Upper lobe of left lung (tissue), 6 donors: ENCODE measurements at regions not wholly inside any gene's neighbourhood (a gene's known extent, or its start where the extent isn't known, plus 50 kb on each side); places are given as distances from the start of the nearest gene placed in this dataset.

Source experiments
- ATAC-seq, 2 donors: fragments of 200-7000 bp; cut with Tn5 transposase; one replicate each; pipeline ENCODE4 v1.9.1; 2022; ENCODE audit warnings: mild to moderate bottlenecking in 2 of 2, moderate library complexity in 2 of 2; ENCODE audit not compliant: low FRiP score in 2 of 2
- DNase-seq, 2 donors: peaks; one replicate each; pipeline ENCODE4 v3.0.0-alpha.2; 2019 to 2020
- H3K27ac ChIP-seq, 4 donors: fragments of 200-600 bp; sonication (generic); one replicate each; pipeline ENCODE4 v1.5.1; 2016 to 2019
- H3K27me3 ChIP-seq, 4 donors: fragments of 200-600 bp; sonication (generic); one replicate each; pipeline ENCODE4 v1.5.1; 2017 to 2019
- H3K36me3 ChIP-seq, 4 donors: fragments of 200-600 bp; sonication (generic); one replicate each; pipeline ENCODE4 v1.5.1; 2016 to 2019
- H3K4me1 ChIP-seq, 4 donors: fragments of 200-600 bp; sonication (generic); one replicate each; pipeline ENCODE4 v1.5.1; 2018 to 2019
- H3K4me3 ChIP-seq, 4 donors: fragments of 200-600 bp; sonication (generic); one replicate each; pipeline ENCODE4 v1.5.1; 2017 to 2019; ENCODE audit warnings: mild to moderate bottlenecking in 2 of 4, moderate library complexity in 1 of 4
- H3K9me3 ChIP-seq, 4 donors: fragments of 200-600 bp; sonication (generic); one replicate each; pipeline ENCODE4 v1.5.1; 2018 to 2019
- EP300 ChIP-seq, 4 donors: sonication (generic); formaldehyde crosslinking; IDR thresholded peaks; one replicate each; pipeline ENCODE4 v1.5.1; 2017; ENCODE audit warnings: antibody characterized with exemption in 4 of 4, control low read depth in 2 of 4
- POLR2A ChIP-seq, 4 donors: fragments of 450-650 bp; IDR thresholded peaks; one replicate each; pipeline ENCODE4 v1.5.1; 2016 to 2017; ENCODE audit warnings: antibody characterized with exemption in 4 of 4, mild to moderate bottlenecking in 2 of 4
- POLR2AphosphoS5 ChIP-seq, 2 donors: sonication (generic); formaldehyde crosslinking; IDR thresholded peaks; one replicate each; pipeline ENCODE4 v1.5.1; 2017; ENCODE audit warnings: antibody characterized with exemption in 2 of 2
- WGBS, 2 donors: methylation state at CpG; one replicate each; pipeline ENCODE4 v1.1.5; 2017 to 2018; 5-methylcytosine and 5-hydroxymethylcytosine counted together
- TF ChIP-seq, protein P1 (sequence below), 6 experiments: fragments of 450-650 bp in 4 of 6; fragments of 200-600 bp in 2 of 6; sonication (generic) in 2 of 6; IDR thresholded peaks; one replicate each; pipeline ENCODE4 v1.5.1; 2016 to 2019; ENCODE audit warnings: antibody characterized with exemption in 6 of 6
- donor health status: DM: no; HTN: no; CAD: no; lungs with moderate emphysema.
- donor health status: DM: no; HTN: yes; CAD: no; lungs with severe emphysema.

DNA sequence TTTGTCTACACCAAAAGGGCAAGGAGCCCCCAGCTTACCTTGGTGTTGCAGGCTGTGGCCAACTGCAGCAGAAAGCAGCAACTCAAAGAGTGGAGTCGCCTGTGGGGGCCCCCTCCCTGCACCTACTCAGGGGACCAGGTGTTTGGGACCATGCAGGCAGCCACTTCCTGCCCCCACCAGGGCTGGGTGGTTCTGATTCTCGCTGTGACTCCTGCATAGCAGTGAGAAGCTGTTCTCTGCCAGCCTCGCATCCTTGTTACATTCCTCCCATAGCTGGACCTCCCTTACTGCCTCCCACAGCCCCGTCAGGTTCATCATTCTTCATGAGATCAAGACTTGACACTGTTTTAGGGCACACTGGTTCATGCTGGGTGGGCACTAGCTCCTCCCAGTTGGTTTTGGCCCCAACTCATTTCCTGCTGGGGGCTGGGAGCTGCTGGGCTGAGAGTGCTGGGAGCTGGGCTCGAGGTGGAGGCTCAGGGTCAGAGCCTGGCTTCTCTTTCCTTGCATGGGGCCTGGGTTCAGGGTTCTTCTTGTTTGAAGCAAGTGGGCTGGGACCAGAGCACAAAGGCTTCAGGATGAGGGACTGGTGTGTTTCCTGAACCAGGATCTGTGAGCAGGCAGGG, 146.9 kb upstream of the C1orf174 start:
- DNase-seq (no peak), ATAC-seq (no peak)
- TF ChIP-seq EP300 (IDR thresholded peaks at IDR 0.05) = no peak
- no peak for TF ChIP-seq POLR2A (IDR thresholded peaks at IDR 0.05)
- no peak for TF ChIP-seq POLR2AphosphoS5 (IDR thresholded peaks at IDR 0.05)
- TF ChIP-seq, protein P1, sequence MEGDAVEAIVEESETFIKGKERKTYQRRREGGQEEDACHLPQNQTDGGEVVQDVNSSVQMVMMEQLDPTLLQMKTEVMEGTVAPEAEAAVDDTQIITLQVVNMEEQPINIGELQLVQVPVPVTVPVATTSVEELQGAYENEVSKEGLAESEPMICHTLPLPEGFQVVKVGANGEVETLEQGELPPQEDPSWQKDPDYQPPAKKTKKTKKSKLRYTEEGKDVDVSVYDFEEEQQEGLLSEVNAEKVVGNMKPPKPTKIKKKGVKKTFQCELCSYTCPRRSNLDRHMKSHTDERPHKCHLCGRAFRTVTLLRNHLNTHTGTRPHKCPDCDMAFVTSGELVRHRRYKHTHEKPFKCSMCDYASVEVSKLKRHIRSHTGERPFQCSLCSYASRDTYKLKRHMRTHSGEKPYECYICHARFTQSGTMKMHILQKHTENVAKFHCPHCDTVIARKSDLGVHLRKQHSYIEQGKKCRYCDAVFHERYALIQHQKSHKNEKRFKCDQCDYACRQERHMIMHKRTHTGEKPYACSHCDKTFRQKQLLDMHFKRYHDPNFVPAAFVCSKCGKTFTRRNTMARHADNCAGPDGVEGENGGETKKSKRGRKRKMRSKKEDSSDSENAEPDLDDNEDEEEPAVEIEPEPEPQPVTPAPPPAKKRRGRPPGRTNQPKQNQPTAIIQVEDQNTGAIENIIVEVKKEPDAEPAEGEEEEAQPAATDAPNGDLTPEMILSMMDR (IDR thresholded peaks at IDR 0.05) = no peak
- no peaks in the 10 kb centered on the region for H3K36me3 ChIP-seq
- no peaks in the 10 kb centered on the region for H3K4me1 ChIP-seq
- H3K9me3 ChIP-seq = no peaks in the 10 kb centered on the region
- H3K4me3 ChIP-seq = no peak overlapping the region
- no peak overlapping the region for H3K27ac ChIP-seq
- no peaks in the 10 kb centered on the region for H3K27me3 ChIP-seq
- whole genome bisulfite sequencing, 2 donors = 39 to 53% methylated on average over 3 to 5 of the region's 5 CpGs

- no peaks in the 10 kb centered on the region for H3K4me1 ChIP-seq
- no peaks in the 10 kb centered on the region for H3K9me3 ChIP-seq
- no peak overlapping the region for H3K27ac ChIP-seq
- H3K27me3 ChIP-seq = no peaks in the 10 kb centered on the region
- 73 to 80% methylated on average over 6 to 7 of the region's 7 CpGs for WGBS, 2 donors
- no peak for ATAC-seq
- no peaks in the 10 kb centered on the region for H3K36me3 ChIP-seq
- no peak overlapping the region for H3K4me3 ChIP-seq
- DNase-seq = no peak
- TF ChIP-seq POLR2A (IDR thresholded peaks at IDR 0.05) (no peak), EP300 (IDR thresholded peaks at IDR 0.05) (no peak)
Measured at GRCh38 chr1:4047666-4048065, 147.6 kb upstream of the C1orf174 start.

- ATAC-seq = peak in 1 of 2 donors; percentile 14
- no peak overlapping the region for H3K27ac ChIP-seq
- no peak for DNase-seq
- H3K4me3 ChIP-seq = no peak overlapping the region
- no peaks in the 10 kb centered on the region for H3K27me3 ChIP-seq
- H3K4me1 ChIP-seq = no peaks in the 10 kb centered on the region
- no peaks in the 10 kb centered on the region for H3K9me3 ChIP-seq
- H3K36me3 ChIP-seq = no peaks in the 10 kb centered on the region
- WGBS, 2 donors = 71 to 84% methylated on average over 9 to 13 of the region's 14 CpGs
- TF ChIP-seq POLR2AphosphoS5 (IDR thresholded peaks at IDR 0.05) = no peak
- no peak for TF ChIP-seq POLR2A (IDR thresholded peaks at IDR 0.05)
- TF ChIP-seq, protein P1 (IDR thresholded peaks at IDR 0.05) = no peak
- TF ChIP-seq EP300 (IDR thresholded peaks at IDR 0.05) = no peak
Measured at GRCh38 chr1:4048076-4048475, 148.0 kb upstream of the C1orf174 start.

DNA sequence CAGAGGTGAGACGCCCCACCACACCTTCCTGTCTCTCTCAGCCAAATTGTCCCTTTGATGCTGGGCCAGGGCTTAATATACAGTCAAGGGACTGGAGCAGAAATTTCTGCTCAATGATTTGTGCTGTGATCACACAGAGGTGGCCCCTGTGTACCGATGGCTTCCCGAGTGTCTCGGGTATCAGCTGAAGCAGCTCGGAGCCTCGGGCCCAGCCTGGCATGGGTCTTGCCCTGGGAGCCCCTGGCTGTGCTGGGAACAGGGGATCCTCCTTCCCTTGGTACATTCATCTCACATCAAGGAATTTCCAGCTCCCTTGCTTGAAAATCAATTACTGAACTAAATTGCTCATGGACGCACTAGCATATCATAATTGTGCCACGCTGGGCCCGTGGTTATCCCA, 148.8 kb upstream of the C1orf174 start:
- DNase-seq (no peak), ATAC-seq (no peak)
- no peak for TF ChIP-seq POLR2AphosphoS5 (IDR thresholded peaks at IDR 0.05)
- TF ChIP-seq POLR2A (IDR thresholded peaks at IDR 0.05) = no peak
- no peak for TF ChIP-seq EP300 (IDR thresholded peaks at IDR 0.05)
- TF ChIP-seq, protein P1 (IDR thresholded peaks at IDR 0.05) = no peak
- no peak overlapping the region for H3K27ac ChIP-seq
- whole genome bisulfite sequencing, 2 donors = 78 to 86% methylated on average over 4 to 9 of the region's 9 CpGs
- H3K27me3 ChIP-seq = no peaks in the 10 kb centered on the region
- H3K9me3 ChIP-seq = no peaks in the 10 kb centered on the region
- no peaks in the 10 kb centered on the region for H3K4me1 ChIP-seq
- no peak overlapping the region for H3K4me3 ChIP-seq
- no peaks in the 10 kb centered on the region for H3K36me3 ChIP-seq

- ATAC-seq (no peak), DNase-seq (no peak)
- Histone ChIP-seq H3K4me1 (no peaks in the 10 kb centered on the region), H3K27me3 (no peaks in the 10 kb centered on the region), H3K9me3 (no peaks in the 10 kb centered on the region), H3K4me3 (no peak overlapping the region), H3K36me3 (no peaks in the 10 kb centered on the region), H3K27ac (no peak overlapping the region)
- TF ChIP-seq EP300 (IDR thresholded peaks at IDR 0.05) (no peak), POLR2AphosphoS5 (IDR thresholded peaks at IDR 0.05) (no peak), POLR2A (IDR thresholded peaks at IDR 0.05) (no peak)
- TF ChIP-seq, protein P1 (IDR thresholded peaks at IDR 0.05) = no peak
- 83 to 93% methylated on average over 12 of the region's 12 CpGs for WGBS, 2 donors
Measured at GRCh38 chr1:4050998-4051397, 150.9 kb upstream of the C1orf174 start.
